ACHN (cell line): ENCODE measurements at regions not wholly inside any gene's neighbourhood (a gene's known extent, or its start where the extent isn't known, plus 50 kb on each side); places are given as distances from the start of the nearest gene placed in this dataset.
"Not testable (repeated sequence)": the region's sequence is repeated elsewhere in the genome, so short reads cannot be mapped to it uniquely, and the experiment has no call there.

Source experiments
- DNase-seq: peaks from one replicate; pipeline ENCODE4 v3.0.0-alpha.2; 2015
- in situ Hi-C: cut with HindIII; loops from 2 replicates; pipeline ENCODE4 v1.10.0; 2017; ENCODE audit warnings: low sequenced_read_pairs, low pct_ligation_motif_present, low pct_unique_long_range_greater_than_20kb

- in situ Hi-C loops = no loop called here
- DNase-seq = no peak
Measured at GRCh38 chr2:95719473-95720060, 127.8 kb downstream of the TRIM43 start.

GRCh38 chr2:95721726-95722125 is 129.9 kb downstream of the TRIM43 start:
- no peak for DNase-seq
- in situ Hi-C loops = no loop called here

GRCh38 chr2:95722131-95722697 is 130.4 kb downstream of the TRIM43 start:
- in situ Hi-C loops = no loop called here
- no peak for DNase-seq

GRCh38 chr2:95723627-95724210 is 131.9 kb downstream of the TRIM43 start:
- DNase-seq, in situ Hi-C loops: not testable (repeated sequence)

- in situ Hi-C loops, DNase-seq: not testable (repeated sequence)
Measured at GRCh38 chr2:95725191-95725590, 133.4 kb downstream of the TRIM43 start.

GRCh38 chr2:95725677-95726076 is 133.9 kb downstream of the TRIM43 start:
- DNase-seq, in situ Hi-C loops: not testable (repeated sequence)

GRCh38 chr2:95727420-95727819 is 135.6 kb downstream of the TRIM43 start:
- in situ Hi-C loops, DNase-seq: not testable (repeated sequence)

- DNase-seq = peak; percentile 90
- in situ Hi-C loops = no loop called here
Measured at GRCh38 chr2:95728878-95729596, 137.2 kb downstream of the TRIM43 start.

GRCh38 chr2:95729597-95729955 is 137.8 kb downstream of the TRIM43 start:
- in situ Hi-C loops = no loop called here
- DNase-seq = no peak

GRCh38 chr2:95730813-95731212 is 139.0 kb downstream of the TRIM43 start:
- DNase-seq = no peak

GRCh38 chr2:95734976-95735890 is 143.4 kb downstream of the TRIM43 start:
- DNase-seq = no peak
- in situ Hi-C loops = no loop called here

More at GRCh38 chr2:95730813-95731212, 139.0 kb downstream of the TRIM43 start:
- in situ Hi-C loops = no loop called here

- no peak for DNase-seq
- in situ Hi-C loops = no loop called here
Measured at GRCh38 chr2:95738301-95738700, 146.5 kb downstream of the TRIM43 start.

- in situ Hi-C loops, DNase-seq: not testable (repeated sequence)
Measured at GRCh38 chr2:95752126-95752525, 160.3 kb downstream of the TRIM43 start.

GRCh38 chr2:95753812-95754211 is 162.0 kb downstream of the TRIM43 start:
- DNase-seq, in situ Hi-C loops: not testable (repeated sequence)

- DNase-seq, in situ Hi-C loops: not testable (repeated sequence)
Measured at GRCh38 chr2:95754213-95754612, 162.4 kb downstream of the TRIM43 start.

- DNase-seq, in situ Hi-C loops: not testable (repeated sequence)
Measured at GRCh38 chr2:95754819-95755563, 163.2 kb downstream of the TRIM43 start.

- in situ Hi-C loops, DNase-seq: not testable (repeated sequence)
Measured at GRCh38 chr2:95755956-95756669, 164.3 kb downstream of the TRIM43 start.
